ENCODE measurements at regions not wholly inside any gene's neighbourhood (a gene's known extent, or its start where the extent isn't known, plus 50 kb on each side); places are given as distances from the start of the nearest gene placed in this dataset.

GRCh38 chr12:71218616-71219015 is 60.8 kb upstream of the TSPAN8 start:
- Histone ChIP-seq H3K4me3 (ENCODE audit: low read length) (no peak overlapping the region), H3K27ac (ENCODE audit: low read length) (no peak overlapping the region), H3K27me3 (ENCODE audit: control insufficient read depth, insufficient read depth, low read length) (no peaks in the 10 kb centered on the region), H3K4me1 (ENCODE audit: control insufficient read depth, insufficient read depth, low read length) (no peaks in the 10 kb centered on the region), H3K36me3 (ENCODE audit: control insufficient read depth, insufficient read depth, low read length) (no peaks in the 10 kb centered on the region), H3K9me3 (replicated peaks; ENCODE audit: control insufficient read depth, low read depth, low read length) (no peaks in the 10 kb centered on the region)
- DNase-seq: peak; percentile 87
- WGBS (ENCODE audit: insufficient coverage): 20% methylated on average over 1 of the region's 1 CpG

GRCh38 chr12:71216725-71217579 is 59.2 kb upstream of the TSPAN8 start:
- WGBS (ENCODE audit: insufficient coverage): no CpG with 5 or more reads among the region's 4 CpGs
- H3K4me3 ChIP-seq (ENCODE audit: low read length): no peak overlapping the region
- no peaks in the 10 kb centered on the region for H3K36me3 ChIP-seq (ENCODE audit: control insufficient read depth, insufficient read depth, low read length)
- DNase-seq: peak; percentile 52
- no peaks in the 10 kb centered on the region for H3K9me3 ChIP-seq (replicated peaks; ENCODE audit: control insufficient read depth, low read depth, low read length)
- H3K4me1 ChIP-seq (ENCODE audit: control insufficient read depth, insufficient read depth, low read length): no peaks in the 10 kb centered on the region
- no peaks in the 10 kb centered on the region for H3K27me3 ChIP-seq (ENCODE audit: control insufficient read depth, insufficient read depth, low read length)
- H3K27ac ChIP-seq (ENCODE audit: low read length): no peak overlapping the region

- Histone ChIP-seq H3K27me3 (ENCODE audit: control insufficient read depth, insufficient read depth, low read length) (no peaks in the 10 kb centered on the region), H3K4me1 (ENCODE audit: control insufficient read depth, insufficient read depth, low read length) (no peaks in the 10 kb centered on the region), H3K27ac (ENCODE audit: low read length) (no peak overlapping the region), H3K4me3 (ENCODE audit: low read length) (no peak overlapping the region), H3K36me3 (ENCODE audit: control insufficient read depth, insufficient read depth, low read length) (no peaks in the 10 kb centered on the region), H3K9me3 (replicated peaks; ENCODE audit: control insufficient read depth, low read depth, low read length) (no peaks in the 10 kb centered on the region)
- DNase-seq: no peak
- no CpG with 5 or more reads among the region's 6 CpGs for WGBS (ENCODE audit: insufficient coverage)
These were observed 56.9 kb upstream of the TSPAN8 start for GRCh38 chr12:71214511-71215285.

GRCh38 chr12:71208053-71208685 is 50.4 kb upstream of the TSPAN8 start:
- Histone ChIP-seq H3K36me3 (ENCODE audit: control insufficient read depth, insufficient read depth, low read length) (no peaks in the 10 kb centered on the region), H3K9me3 (replicated peaks; ENCODE audit: control insufficient read depth, low read depth, low read length) (peaks cover 8% of the 10 kb centered on the region), H3K27me3 (ENCODE audit: control insufficient read depth, insufficient read depth, low read length) (no peaks in the 10 kb centered on the region), H3K4me1 (ENCODE audit: control insufficient read depth, insufficient read depth, low read length) (no peaks in the 10 kb centered on the region), H3K27ac (ENCODE audit: low read length) (no peak overlapping the region), H3K4me3 (ENCODE audit: low read length) (no peak overlapping the region)
- DNase-seq: no peak
- WGBS (ENCODE audit: insufficient coverage): 0% methylated on average over 1 of the region's 1 CpG

Data from muscle of leg (tissue), 3 donors.